GM10248 (cell line): ENCODE measurements at regions not wholly inside any gene's neighbourhood (a gene's known extent, or its start where the extent isn't known, plus 50 kb on each side); places are given as distances from the start of the nearest gene placed in this dataset.
"Not testable (repeated sequence)": the region's sequence is repeated elsewhere in the genome, so short reads cannot be mapped to it uniquely, and the experiment has no call there.

Experiments
- CTCF ChIA-PET: fragments of 300-600 bp; sonication (Branson Sonifier 250); formaldehyde crosslinking; extraction: SDS; loops from one replicate; lab custom pipeline; 2021; ENCODE audit warnings: antibody characterized with exemption; lab: Yijun Ruan, JAX
- POLR2A ChIA-PET: fragments of 350-650 bp; sonication (Branson Sonifier 250); formaldehyde crosslinking; extraction: SDS; loops from one replicate; lab custom pipeline; 2020; ENCODE audit warnings: antibody characterized with exemption; lab: Yijun Ruan, JAX
- DNase-seq: peaks from one replicate; pipeline ENCODE4 v3.0.0; 2012; ENCODE audit errors: extremely low spot score
- TF ChIP-seq, protein P1 (sequence below): IDR thresholded peaks from 2 replicates; pipeline ENCODE4 v1.5.1; 2012; ENCODE audit warnings: mild to moderate bottlenecking, low read depth; ENCODE audit errors: extremely low read depth, missing control alignments, control extremely low read depth

DNA sequence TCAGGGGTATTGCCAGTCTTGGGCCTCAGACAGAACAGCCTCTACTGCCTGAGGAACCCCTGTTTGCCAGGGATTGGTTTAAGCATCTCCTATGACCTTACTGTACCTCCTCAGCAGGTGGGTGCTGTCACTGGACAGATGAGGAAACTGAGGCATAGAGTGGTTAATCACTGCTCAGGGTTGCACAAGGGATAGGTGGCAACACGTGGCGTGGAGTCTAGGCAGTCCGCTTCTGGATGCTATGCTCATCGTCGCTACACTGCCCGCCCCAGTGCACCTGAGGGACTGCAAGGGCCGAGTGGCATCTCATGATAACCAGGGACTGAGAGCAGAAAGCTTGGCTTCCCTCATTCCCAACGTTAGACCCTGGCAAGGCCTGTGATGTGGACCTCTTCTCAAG lies 101.8 kb upstream of the SULF2 start:
- POLR2A ChIA-PET: no interaction called here
- CTCF ChIA-PET: no interaction called here
- DNase-seq: no peak
- TF ChIP-seq, protein P1, sequence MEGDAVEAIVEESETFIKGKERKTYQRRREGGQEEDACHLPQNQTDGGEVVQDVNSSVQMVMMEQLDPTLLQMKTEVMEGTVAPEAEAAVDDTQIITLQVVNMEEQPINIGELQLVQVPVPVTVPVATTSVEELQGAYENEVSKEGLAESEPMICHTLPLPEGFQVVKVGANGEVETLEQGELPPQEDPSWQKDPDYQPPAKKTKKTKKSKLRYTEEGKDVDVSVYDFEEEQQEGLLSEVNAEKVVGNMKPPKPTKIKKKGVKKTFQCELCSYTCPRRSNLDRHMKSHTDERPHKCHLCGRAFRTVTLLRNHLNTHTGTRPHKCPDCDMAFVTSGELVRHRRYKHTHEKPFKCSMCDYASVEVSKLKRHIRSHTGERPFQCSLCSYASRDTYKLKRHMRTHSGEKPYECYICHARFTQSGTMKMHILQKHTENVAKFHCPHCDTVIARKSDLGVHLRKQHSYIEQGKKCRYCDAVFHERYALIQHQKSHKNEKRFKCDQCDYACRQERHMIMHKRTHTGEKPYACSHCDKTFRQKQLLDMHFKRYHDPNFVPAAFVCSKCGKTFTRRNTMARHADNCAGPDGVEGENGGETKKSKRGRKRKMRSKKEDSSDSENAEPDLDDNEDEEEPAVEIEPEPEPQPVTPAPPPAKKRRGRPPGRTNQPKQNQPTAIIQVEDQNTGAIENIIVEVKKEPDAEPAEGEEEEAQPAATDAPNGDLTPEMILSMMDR: no peak

DNA sequence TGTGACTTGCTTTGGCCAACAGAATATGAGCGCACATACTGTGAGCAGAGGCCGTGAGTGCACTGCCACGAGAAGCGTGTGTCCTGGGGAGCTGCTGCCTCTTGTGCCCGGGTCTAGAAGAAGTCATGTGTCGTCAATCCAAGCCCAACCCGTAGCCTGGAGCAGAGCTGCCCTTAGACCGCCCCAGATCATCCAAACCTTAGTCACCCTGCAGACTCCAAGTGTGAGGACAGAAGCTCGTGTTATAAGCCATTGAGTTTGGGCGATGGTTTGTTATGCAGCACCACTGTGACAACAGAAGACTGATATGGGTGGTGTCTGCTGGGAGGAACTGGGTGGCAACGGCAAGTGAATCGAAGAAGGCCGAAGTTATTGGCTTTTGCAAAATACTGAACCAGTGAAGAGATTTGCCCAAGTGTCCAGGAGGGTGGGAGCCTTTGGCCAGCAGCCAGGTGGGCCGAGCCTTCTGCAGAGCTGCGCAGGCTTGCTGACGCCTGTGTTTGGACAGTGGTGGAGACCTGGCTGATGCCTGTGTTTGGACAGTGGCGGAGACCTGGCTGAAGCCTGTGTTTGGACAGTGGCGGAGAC lies 101.3 kb upstream of the SULF2 start:
- TF ChIP-seq, protein P1: no peak
- no peak for DNase-seq

DNA sequence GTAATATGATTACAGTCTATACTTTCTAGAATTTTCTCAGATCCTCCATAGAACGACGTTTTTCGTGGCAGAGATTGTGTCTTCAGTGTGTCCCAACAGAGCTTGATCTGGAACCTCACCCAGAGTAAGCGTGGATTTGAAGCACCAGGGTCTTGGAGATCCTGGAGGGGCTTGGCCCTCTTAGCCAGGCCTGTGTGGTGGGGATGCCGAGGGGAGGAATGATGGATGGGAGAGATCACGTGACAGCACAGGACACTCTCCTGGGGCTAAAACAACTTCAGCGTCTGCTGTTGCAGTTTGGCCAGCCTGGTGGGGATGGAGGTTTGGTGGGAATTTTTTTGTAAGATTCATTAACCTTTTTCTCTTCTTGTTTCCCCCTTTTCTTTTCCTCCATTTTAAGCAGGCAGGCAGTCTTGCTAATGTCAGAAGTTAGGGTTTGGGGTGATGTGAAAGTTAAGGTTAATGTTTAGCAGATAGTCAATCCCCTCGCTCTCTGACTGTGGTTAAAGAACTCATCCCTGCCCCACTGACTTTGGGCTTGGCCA lies 100.7 kb upstream of the SULF2 start:
- DNase-seq: no peak
- TF ChIP-seq, protein P1: no peak
- CTCF ChIA-PET: no interaction called here
- POLR2A ChIA-PET: no interaction called here

More for the DNA sequence above, 101.3 kb upstream of the SULF2 start:
- ChIA-PET CTCF (no interaction called here), POLR2A (no interaction called here)

DNA sequence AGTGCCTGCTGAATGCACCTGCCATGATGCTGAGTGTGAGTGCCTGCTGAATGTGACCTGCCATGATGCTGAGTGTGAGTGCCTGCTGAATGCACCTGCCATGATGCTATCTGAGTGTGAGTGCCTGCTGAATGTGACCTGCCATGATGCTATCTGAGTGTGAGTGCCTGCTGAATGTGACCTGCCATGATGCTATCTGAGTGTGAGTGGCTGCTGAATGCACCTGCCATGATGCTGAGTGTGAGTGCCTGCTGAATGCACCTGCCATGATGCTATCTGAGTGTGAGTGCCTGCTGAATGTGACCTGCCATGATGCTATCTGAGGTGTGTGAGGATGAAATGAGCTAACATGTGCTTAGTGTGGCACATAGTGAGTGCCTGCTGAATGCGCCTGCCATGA lies 98.7 kb upstream of the SULF2 start:
- DNase-seq, POLR2A ChIA-PET: not testable (repeated sequence)
- CTCF ChIA-PET: interaction anchor here (2.0 kb wide), 1 partner anchor 11 kb away, joined by 5 read pairs; no protein-coding TSS in a partner anchor

DNA sequence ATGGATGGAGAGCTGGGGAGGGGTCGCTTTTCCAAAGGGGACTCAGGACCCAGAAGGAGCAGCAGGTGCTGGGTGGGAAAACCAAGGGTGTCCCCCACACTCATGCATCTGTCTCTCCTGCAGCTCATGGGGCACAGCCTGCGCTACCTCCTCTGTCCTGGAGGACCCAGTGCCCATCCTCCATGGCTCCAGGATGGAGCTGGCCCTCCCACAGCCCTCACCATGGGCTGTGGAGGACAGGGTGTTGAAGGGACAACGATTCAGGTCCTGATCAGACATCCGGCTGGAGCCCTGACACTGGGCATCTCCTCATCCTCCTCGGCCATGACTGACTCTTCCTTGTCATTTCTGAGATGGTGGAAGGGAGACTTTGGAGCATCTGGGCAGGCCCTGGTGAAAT lies 97.9 kb upstream of the SULF2 start:
- TF ChIP-seq, protein P1: no peak
- CTCF ChIA-PET: interaction anchor here (2.0 kb wide), 1 partner anchor 11 kb away, joined by 5 read pairs; no protein-coding TSS in a partner anchor
- POLR2A ChIA-PET: no interaction called here
- no peak for DNase-seq

DNA sequence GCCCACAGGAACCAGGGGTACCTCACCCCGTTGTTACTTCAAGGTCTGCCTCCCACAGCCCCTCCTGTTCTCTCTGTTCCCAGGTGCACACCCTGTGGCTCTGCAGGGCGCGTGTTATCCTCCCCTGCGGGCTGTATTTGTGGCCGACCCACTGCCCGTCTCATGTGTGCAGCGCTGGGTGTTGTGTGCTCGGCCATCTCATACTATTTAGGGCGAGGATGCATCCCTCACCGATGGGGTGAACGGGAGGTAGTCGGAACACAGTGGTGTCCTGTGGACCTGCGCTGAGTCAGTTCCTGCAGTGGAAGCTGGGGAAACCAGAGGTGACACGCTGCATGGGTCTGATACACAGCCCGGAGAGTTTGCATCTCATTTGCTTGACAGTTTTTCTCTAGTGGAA lies 94.5 kb upstream of the SULF2 start:
- DNase-seq: no peak
- ChIA-PET CTCF (no interaction called here), POLR2A (no interaction called here)
- TF ChIP-seq, protein P1: no peak

DNA sequence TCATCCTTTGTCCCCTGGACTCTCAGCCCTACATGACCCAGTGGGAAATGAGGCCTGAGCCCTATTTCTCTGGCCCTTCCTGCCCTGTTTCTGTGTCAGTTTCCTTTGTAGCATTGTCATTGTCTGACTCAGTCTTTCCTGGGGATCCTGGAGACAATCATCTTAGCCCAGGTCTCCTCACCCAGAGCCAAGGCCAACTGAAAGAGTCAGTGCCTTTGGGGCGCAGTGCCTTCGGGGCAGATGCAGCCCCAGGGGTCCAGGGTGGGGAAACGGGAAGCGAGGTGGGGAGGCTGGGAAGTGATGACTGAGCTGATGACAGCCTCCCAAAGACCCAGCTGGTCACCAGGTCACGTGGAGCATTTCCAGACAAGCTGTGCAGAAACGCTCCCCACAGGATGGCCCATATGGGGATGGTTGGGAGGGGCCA lies 93.3 kb upstream of the SULF2 start:
- no peak for DNase-seq
- ChIA-PET POLR2A (no interaction called here), CTCF (no interaction called here)
- TF ChIP-seq, protein P1: no peak
